ENCODE measurements at regions not wholly inside any gene's neighbourhood (a gene's known extent, or its start where the extent isn't known, plus 50 kb on each side); places are given as distances from the start of the nearest gene placed in this dataset.

DNA sequence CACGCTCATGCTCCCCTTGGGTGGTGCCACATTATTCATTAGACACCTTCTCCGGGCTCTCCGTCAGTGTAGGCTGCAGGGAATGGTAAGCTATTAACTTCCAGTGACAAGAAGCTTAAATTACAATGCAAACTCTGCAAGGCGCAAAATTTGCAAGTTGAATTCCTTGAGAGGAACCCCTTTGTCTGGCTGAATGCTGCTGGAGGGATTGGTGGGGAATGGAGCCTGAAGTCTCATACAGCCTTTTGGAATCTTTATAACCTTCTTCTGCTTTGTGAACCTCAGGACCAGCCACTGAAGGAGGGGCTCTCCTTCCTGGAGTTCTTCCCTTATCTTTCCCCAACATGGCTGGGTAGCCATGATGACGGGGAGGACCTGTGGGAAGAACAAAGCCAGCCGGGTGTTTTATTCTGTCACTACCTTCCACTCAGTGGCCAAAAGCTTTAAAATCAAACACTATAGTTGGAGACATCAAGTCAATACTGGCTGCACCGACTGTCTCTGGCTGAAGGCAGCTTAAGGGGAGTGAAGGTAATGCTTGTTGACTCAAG lies 220.9 kb upstream of the EPHA4 start:
- peak overlapping the region in 1 of 3 experiments; percentile 39 for H3K4me3 Mint-ChIP-seq
- no peaks in the 10 kb centered on the region for H3K36me3 Mint-ChIP-seq (ENCODE audit: low read depth)
- no peaks in the 10 kb centered on the region for H3K9me3 Mint-ChIP-seq
- H3K4me1 Mint-ChIP-seq, result no peaks in the 10 kb centered on the region
- peak overlapping the region; percentile 14 to 83 (median 31) for H3K27ac Mint-ChIP-seq
- TF ChIP-seq, protein P1, sequence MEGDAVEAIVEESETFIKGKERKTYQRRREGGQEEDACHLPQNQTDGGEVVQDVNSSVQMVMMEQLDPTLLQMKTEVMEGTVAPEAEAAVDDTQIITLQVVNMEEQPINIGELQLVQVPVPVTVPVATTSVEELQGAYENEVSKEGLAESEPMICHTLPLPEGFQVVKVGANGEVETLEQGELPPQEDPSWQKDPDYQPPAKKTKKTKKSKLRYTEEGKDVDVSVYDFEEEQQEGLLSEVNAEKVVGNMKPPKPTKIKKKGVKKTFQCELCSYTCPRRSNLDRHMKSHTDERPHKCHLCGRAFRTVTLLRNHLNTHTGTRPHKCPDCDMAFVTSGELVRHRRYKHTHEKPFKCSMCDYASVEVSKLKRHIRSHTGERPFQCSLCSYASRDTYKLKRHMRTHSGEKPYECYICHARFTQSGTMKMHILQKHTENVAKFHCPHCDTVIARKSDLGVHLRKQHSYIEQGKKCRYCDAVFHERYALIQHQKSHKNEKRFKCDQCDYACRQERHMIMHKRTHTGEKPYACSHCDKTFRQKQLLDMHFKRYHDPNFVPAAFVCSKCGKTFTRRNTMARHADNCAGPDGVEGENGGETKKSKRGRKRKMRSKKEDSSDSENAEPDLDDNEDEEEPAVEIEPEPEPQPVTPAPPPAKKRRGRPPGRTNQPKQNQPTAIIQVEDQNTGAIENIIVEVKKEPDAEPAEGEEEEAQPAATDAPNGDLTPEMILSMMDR (IDR thresholded peaks at IDR 0.05; ENCODE audit: unreplicated experiment in 3 of 3), result no peak
- peaks cover 11% of the 10 kb centered on the region for H3K27me3 Mint-ChIP-seq (ENCODE audit: low read depth)

DNA sequence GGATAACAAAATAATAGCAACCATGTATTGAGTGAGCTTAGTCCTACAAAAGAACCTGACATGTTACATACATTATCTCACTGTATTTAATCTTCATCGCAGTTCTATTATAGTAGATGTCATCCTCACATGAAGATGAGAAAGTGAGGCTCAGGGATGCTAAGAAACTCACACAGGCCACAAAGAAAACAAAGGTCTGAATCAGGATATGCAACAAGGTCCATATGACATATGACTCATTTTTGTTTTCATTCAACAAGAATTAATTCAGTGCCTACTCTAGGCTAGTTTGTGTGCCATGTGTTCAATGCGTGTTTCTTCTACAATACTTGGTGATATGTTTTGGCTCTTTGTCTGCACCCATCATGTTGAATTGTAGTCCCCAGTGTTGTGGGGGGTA lies 219.7 kb upstream of the EPHA4 start:
- Mint-ChIP-seq H3K4me3 (no peak overlapping the region), H3K27ac (no peak overlapping the region), H3K36me3 (ENCODE audit: low read depth) (no peaks in the 10 kb centered on the region), H3K9me3 (no peaks in the 10 kb centered on the region), H3K4me1 (no peaks in the 10 kb centered on the region), H3K27me3 (ENCODE audit: low read depth) (peaks cover 11% of the 10 kb centered on the region)
- TF ChIP-seq, protein P1 (IDR thresholded peaks at IDR 0.05; ENCODE audit: unreplicated experiment in 3 of 3), result no peak

DNA sequence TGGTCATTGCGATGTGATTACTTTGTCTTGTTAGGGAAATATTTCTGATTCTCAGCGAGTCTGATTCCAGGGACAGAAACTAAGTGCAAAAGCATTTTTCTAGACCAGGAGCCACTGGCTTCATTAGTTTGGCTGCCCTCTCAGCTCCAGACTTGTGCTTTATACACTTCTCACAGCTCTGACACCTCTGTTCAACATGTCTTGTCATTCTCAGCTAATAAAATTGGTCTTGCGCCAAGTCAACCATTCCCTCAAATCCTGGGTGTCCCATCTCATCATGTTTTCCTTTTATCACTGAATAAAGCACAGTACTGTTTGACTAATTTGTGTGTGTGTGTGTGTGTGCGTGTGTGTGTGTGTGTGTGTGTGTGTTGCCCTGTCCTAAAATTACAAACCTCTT lies 215.5 kb upstream of the EPHA4 start:
- no peaks in the 10 kb centered on the region for H3K4me1 Mint-ChIP-seq
- no peaks in the 10 kb centered on the region for H3K9me3 Mint-ChIP-seq
- no peak overlapping the region for H3K4me3 Mint-ChIP-seq
- H3K27me3 Mint-ChIP-seq (ENCODE audit: low read depth), result peaks cover 3% of the 10 kb centered on the region
- H3K27ac Mint-ChIP-seq, result no peak overlapping the region
- no peaks in the 10 kb centered on the region for H3K36me3 Mint-ChIP-seq (ENCODE audit: low read depth)
- TF ChIP-seq, protein P1 (IDR thresholded peaks at IDR 0.05; ENCODE audit: unreplicated experiment in 3 of 3), result no peak

DNA sequence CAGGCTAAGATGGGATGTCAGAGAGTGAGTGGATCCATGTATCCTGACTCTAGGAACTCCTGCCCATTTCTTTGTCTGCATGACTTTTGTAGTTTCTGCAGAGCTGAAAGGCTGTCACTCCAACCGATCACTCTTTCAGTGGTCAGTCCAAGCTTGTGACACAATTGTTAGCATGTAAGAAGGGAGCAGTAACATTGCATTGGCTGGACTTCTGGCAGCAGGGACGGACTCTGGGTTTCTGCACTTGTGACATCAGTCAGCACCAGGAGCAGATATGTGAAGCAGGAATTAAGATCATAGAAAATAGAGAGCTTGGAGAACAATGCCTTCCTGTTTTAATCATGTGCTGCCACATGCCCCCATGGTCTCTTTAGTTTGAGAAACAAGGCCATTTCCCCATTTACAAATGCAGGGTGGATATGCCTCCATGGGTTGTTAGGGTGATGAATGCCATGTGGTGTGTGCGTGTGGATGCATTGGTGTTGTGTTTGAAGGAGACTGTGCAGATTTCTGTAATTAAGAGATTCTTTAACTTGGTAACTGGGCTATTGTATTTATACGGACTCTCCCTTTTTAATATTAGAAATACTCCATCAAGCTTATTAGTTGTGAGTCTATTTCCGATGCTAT lies 214.3 kb upstream of the EPHA4 start:
- no peaks in the 10 kb centered on the region for H3K4me1 Mint-ChIP-seq
- H3K36me3 Mint-ChIP-seq (ENCODE audit: low read depth), result no peaks in the 10 kb centered on the region
- no peaks in the 10 kb centered on the region for H3K27me3 Mint-ChIP-seq (ENCODE audit: low read depth)
- no peak overlapping the region for H3K4me3 Mint-ChIP-seq
- H3K27ac Mint-ChIP-seq, result no peak overlapping the region
- TF ChIP-seq, protein P1 (IDR thresholded peaks at IDR 0.05; ENCODE audit: unreplicated experiment in 3 of 3), result no peak
- no peaks in the 10 kb centered on the region for H3K9me3 Mint-ChIP-seq

DNA sequence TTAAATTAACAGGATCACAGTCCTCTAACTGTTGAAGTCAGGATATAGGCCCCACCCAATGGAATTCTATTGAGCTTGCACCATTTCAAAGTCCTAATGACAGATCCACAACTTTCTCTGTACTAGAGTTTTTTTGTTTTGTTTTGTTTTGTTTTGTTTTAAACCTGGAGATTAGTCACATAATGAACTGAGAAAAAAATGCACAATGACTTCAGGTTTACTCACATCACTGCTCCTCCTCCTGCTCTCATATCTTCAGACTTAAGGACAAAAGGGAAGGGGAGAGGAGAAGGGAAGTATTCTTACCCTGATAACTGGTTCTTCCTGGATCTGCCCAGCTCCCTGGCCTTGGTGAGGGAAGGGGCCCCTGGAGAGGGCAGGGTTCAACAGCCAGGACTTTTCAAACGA lies 208.2 kb upstream of the EPHA4 start:
- H3K9me3 Mint-ChIP-seq, result no peaks in the 10 kb centered on the region
- no peak overlapping the region for H3K4me3 Mint-ChIP-seq
- peak overlapping the region; percentile 2 to 65 (median 6) for H3K27ac Mint-ChIP-seq
- peaks cover 26% of the 10 kb centered on the region for H3K4me1 Mint-ChIP-seq
- TF ChIP-seq, protein P1 (IDR thresholded peaks at IDR 0.05; ENCODE audit: unreplicated experiment in 3 of 3), result no peak
- no peaks in the 10 kb centered on the region for H3K36me3 Mint-ChIP-seq (ENCODE audit: low read depth)
- H3K27me3 Mint-ChIP-seq (ENCODE audit: low read depth), result peaks cover 4% of the 10 kb centered on the region

DNA sequence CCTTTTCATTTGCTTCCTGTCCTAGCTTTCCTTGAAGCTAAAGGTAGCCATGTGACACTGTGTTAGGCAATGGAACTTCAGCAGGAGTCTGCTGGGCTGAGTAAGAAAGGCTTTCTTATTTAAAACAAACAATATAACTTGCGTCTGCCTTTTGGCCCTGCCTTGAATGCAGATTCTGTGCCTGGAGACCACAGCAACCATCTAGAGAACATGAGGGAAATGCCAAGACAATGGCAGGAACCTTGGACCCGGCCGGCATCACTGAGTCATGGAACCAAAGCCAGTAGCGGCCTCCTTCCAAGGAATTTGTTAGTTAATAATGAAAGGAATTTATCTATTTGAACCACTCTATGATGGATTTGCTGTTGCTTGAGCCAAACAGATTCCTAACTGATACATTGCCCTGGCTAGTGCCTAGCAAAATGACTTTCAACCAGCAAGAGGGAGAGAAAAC lies 207.5 kb upstream of the EPHA4 start:
- TF ChIP-seq, protein P1 (IDR thresholded peaks at IDR 0.05; ENCODE audit: unreplicated experiment in 3 of 3), result no peak
- Mint-ChIP-seq H3K4me3 (no peak overlapping the region), H3K27me3 (ENCODE audit: low read depth) (peaks cover 4% of the 10 kb centered on the region), H3K4me1 (peaks cover 26% of the 10 kb centered on the region), H3K27ac (peak overlapping the region; percentile 2 to 65 (median 6)), H3K36me3 (ENCODE audit: low read depth) (no peaks in the 10 kb centered on the region), H3K9me3 (no peaks in the 10 kb centered on the region)

Measured in nephron (organoid).